ENCODE measurements at regions not wholly inside any gene's neighbourhood (a gene's known extent, or its start where the extent isn't known, plus 50 kb on each side); places are given as distances from the start of the nearest gene placed in this dataset.

- no peaks in the 10 kb centered on the region for H3K9me3 ChIP-seq (ENCODE audit: low read depth)
- no peaks in the 10 kb centered on the region for H3F3A ChIP-seq (ENCODE audit: low read depth)
- H3K9ac ChIP-seq = no peak overlapping the region
- no peak for DNase-seq (ENCODE audit: low spot score)
- no peak overlapping the region for H3K27ac ChIP-seq
- H3K27me3 ChIP-seq = no peaks in the 10 kb centered on the region
- peaks cover 14% of the 10 kb centered on the region for H3K27me3 Mint-ChIP-seq (ENCODE audit: insufficient read depth, low read depth)
- no peak overlapping the region for H2AFZ ChIP-seq (replicated peaks)
- no peaks in the 10 kb centered on the region for H3K79me2 ChIP-seq (ENCODE audit: low read depth)
- no peak overlapping the region for H3K4me3 ChIP-seq
- H3K4me1 Mint-ChIP-seq = peaks cover 42% of the 10 kb centered on the region
- TF ChIP-seq CTCF (IDR thresholded peaks at IDR 0.05) (no peak), EZH2 (IDR thresholded peaks at IDR 0.05) (no peak), EZH2phosphoT487 (IDR thresholded peaks at IDR 0.05) (no peak)
- H3K36me3 Mint-ChIP-seq = no peaks in the 10 kb centered on the region
- H3K4me1 ChIP-seq = peaks cover 8% of the 10 kb centered on the region
- H3K27ac Mint-ChIP-seq = no peak overlapping the region
- no peaks in the 10 kb centered on the region for H3K36me3 ChIP-seq
- H3K4me2 ChIP-seq = no peak overlapping the region
- H4K20me1 ChIP-seq (ENCODE audit: low read depth) = no peaks in the 10 kb centered on the region
- no peaks in the 10 kb centered on the region for H3K9me3 Mint-ChIP-seq
- H3K4me3 Mint-ChIP-seq = no peak overlapping the region
These were observed 59.1 kb upstream of the TLE3 start for GRCh38 chr15:70156671-70157271.

- Mint-ChIP-seq H3K4me3 (no peak overlapping the region), H3K36me3 (no peaks in the 10 kb centered on the region), H3K4me1 (peaks cover 45% of the 10 kb centered on the region), H3K27me3 (ENCODE audit: insufficient read depth, low read depth) (peaks cover 20% of the 10 kb centered on the region), H3K27ac (peak overlapping the region; percentile 9), H3K9me3 (peaks cover 4% of the 10 kb centered on the region)
- DNase-seq (ENCODE audit: low spot score) = no peak
- no peak overlapping the region for H3K4me2 ChIP-seq
- TF ChIP-seq EZH2 (IDR thresholded peaks at IDR 0.05) (no peak), CTCF (IDR thresholded peaks at IDR 0.05) (no peak), EZH2phosphoT487 (IDR thresholded peaks at IDR 0.05) (no peak)
- no peaks in the 10 kb centered on the region for H3F3A ChIP-seq (ENCODE audit: low read depth)
- H3K9me3 ChIP-seq (ENCODE audit: low read depth) = no peaks in the 10 kb centered on the region
- no peaks in the 10 kb centered on the region for H3K27me3 ChIP-seq
- H3K9ac ChIP-seq = no peak overlapping the region
- no peaks in the 10 kb centered on the region for H3K79me2 ChIP-seq (ENCODE audit: low read depth)
- H4K20me1 ChIP-seq (ENCODE audit: low read depth) = no peaks in the 10 kb centered on the region
- H3K4me1 ChIP-seq = peaks cover 8% of the 10 kb centered on the region
- no peaks in the 10 kb centered on the region for H3K36me3 ChIP-seq
- H3K4me3 ChIP-seq = no peak overlapping the region
- H2AFZ ChIP-seq (replicated peaks) = no peak overlapping the region
- no peak overlapping the region for H3K27ac ChIP-seq
These were observed 57.1 kb upstream of the TLE3 start for GRCh38 chr15:70154718-70155347.

GRCh38 chr15:70153921-70154717, 56.4 kb upstream of the TLE3 start:
- peak overlapping the region; percentile 19 for H3K27ac Mint-ChIP-seq
- H3K9me3 Mint-ChIP-seq = peaks cover 6% of the 10 kb centered on the region
- Histone ChIP-seq H3K36me3 (no peaks in the 10 kb centered on the region), H3K27ac (no peak overlapping the region), H3K4me2 (no peak overlapping the region), H3K79me2 (ENCODE audit: low read depth) (no peaks in the 10 kb centered on the region), H3K9me3 (ENCODE audit: low read depth) (no peaks in the 10 kb centered on the region), H4K20me1 (ENCODE audit: low read depth) (no peaks in the 10 kb centered on the region), H3K27me3 (no peaks in the 10 kb centered on the region), H3F3A (ENCODE audit: low read depth) (no peaks in the 10 kb centered on the region), H2AFZ (replicated peaks) (no peak overlapping the region), H3K4me1 (peaks cover 8% of the 10 kb centered on the region), H3K9ac (no peak overlapping the region), H3K4me3 (no peak overlapping the region)
- peak; percentile 46 for DNase-seq (ENCODE audit: low spot score)
- peaks cover 17% of the 10 kb centered on the region for H3K27me3 Mint-ChIP-seq (ENCODE audit: insufficient read depth, low read depth)
- H3K4me3 Mint-ChIP-seq = peak overlapping the region; percentile 8
- no peaks in the 10 kb centered on the region for H3K36me3 Mint-ChIP-seq
- peaks cover 41% of the 10 kb centered on the region for H3K4me1 Mint-ChIP-seq
- TF ChIP-seq EZH2 (IDR thresholded peaks at IDR 0.05) (no peak), EZH2phosphoT487 (IDR thresholded peaks at IDR 0.05) (no peak), CTCF (IDR thresholded peaks at IDR 0.05) (no peak)
